GM12865 (cell line): ENCODE measurements at regions not wholly inside any gene's neighbourhood (a gene's known extent, or its start where the extent isn't known, plus 50 kb on each side); places are given as distances from the start of the nearest gene placed in this dataset.

Experiments used
- DNase-seq: peaks from one replicate; pipeline ENCODE4 v3.0.0; 2010; ENCODE audit warnings: low read depth
- H3K4me3 ChIP-seq: 2 replicates; pipeline ENCODE4 v1.5.1; 2011; ENCODE audit warnings: mild to moderate bottlenecking, low read depth, low read length, control low read depth
- CTCF ChIP-seq: IDR thresholded peaks from 2 replicates; pipeline ENCODE4 v1.5.1; 2011; ENCODE audit warnings: low read length, control low read depth, low read depth, inconsistent platforms; ENCODE audit not compliant: insufficient read depth; ENCODE audit errors: missing control alignments

GRCh38 chr21:28877318-28877884 is 115.3 kb downstream of the LTN1 start:
- no peak for TF ChIP-seq CTCF
- DNase-seq = no peak
- H3K4me3 ChIP-seq = no peak overlapping the region

- TF ChIP-seq CTCF = no peak
- DNase-seq = no peak
- no peak overlapping the region for H3K4me3 ChIP-seq
Observed at GRCh38 chr21:28875078-28875477, 117.6 kb downstream of the LTN1 start.

GRCh38 chr21:28872218-28872617 is 120.5 kb downstream of the LTN1 start:
- DNase-seq = no peak
- no peak overlapping the region for H3K4me3 ChIP-seq
- no peak for TF ChIP-seq CTCF

- no peak for DNase-seq
- no peak for TF ChIP-seq CTCF
- no peak overlapping the region for H3K4me3 ChIP-seq
Observed at GRCh38 chr21:28871388-28872010, 121.2 kb downstream of the LTN1 start.

- H3K4me3 ChIP-seq = no peak overlapping the region
- no peak for DNase-seq
Observed at GRCh38 chr21:28867401-28867800, 125.3 kb downstream of the LTN1 start.

GRCh38 chr21:28865488-28866186 is 127.0 kb downstream of the LTN1 start:
- TF ChIP-seq CTCF = no peak

More at GRCh38 chr21:28867401-28867800, 125.3 kb downstream of the LTN1 start:
- no peak for TF ChIP-seq CTCF

More at GRCh38 chr21:28865488-28866186, 127.0 kb downstream of the LTN1 start:
- no peak overlapping the region for H3K4me3 ChIP-seq
- no peak for DNase-seq
